H1 (cell line): ENCODE measurements at regions not wholly inside any gene's neighbourhood (a gene's known extent, or its start where the extent isn't known, plus 50 kb on each side); places are given as distances from the start of the nearest gene placed in this dataset.
A peak's percentile ranks its signal among the peaks of the same experiment; 100 is the strongest.

Experiments used
- CTCF ChIA-PET: fragments of 300-600 bp; sonication (Branson Sonifier 250); formaldehyde crosslinking; loops from one replicate; lab custom pipeline; 2021; ENCODE audit not compliant: partially characterized antibody; lab: Charles Lee
- POLR2A ChIA-PET: fragments of 300-600 bp; sonication (Branson Sonifier 250); formaldehyde crosslinking; loops from one replicate; lab custom pipeline; 2021; ENCODE audit warnings: inconsistent platforms; ENCODE audit not compliant: partially characterized antibody; lab: Charles Lee
- DNase-seq, 2 experiments: peaks; one replicate each; pipeline versions ENCODE4 v3.0.0 to v3.0.0-alpha.2; 2010 to 2022; ENCODE audit warnings: low spot score in 2 of 2, low read depth in 1 of 2, mixed read lengths in 1 of 2
- FAIRE-seq: peaks from 2 replicates; lab custom pipeline; 2011; peaks lifted over from hg19 to GRCh38; lab: Jason Lieb, UNC
- H2AFZ ChIP-seq: 2 replicates; pipeline ENCODE4 v1.8.1; 2012; ENCODE audit warnings: low read length, inconsistent platforms
- H2AK5ac ChIP-seq: 2 replicates; pipeline ENCODE4 v1.6.1; 2013; ENCODE audit warnings: low read depth, low read length
- H2BK120ac ChIP-seq: replicated peaks from 2 replicates; pipeline ENCODE3; 2013; ENCODE audit warnings: low read depth, low read length, inconsistent platforms
- H2BK12ac ChIP-seq: 2 replicates; pipeline ENCODE4 v1.6.1; 2013; ENCODE audit warnings: low read depth, low read length
- H2BK15ac ChIP-seq: 2 replicates; pipeline ENCODE4 v1.6.1; 2013; ENCODE audit warnings: low read length
- H2BK20ac ChIP-seq: 2 replicates; pipeline ENCODE4 v1.6.1; 2013; ENCODE audit warnings: low read length
- H2BK5ac ChIP-seq: 2 replicates; pipeline ENCODE4 v1.6.1; 2013; ENCODE audit warnings: low read depth, low read length
- H3K14ac ChIP-seq: 2 replicates; pipeline ENCODE4 v1.6.1; 2013; ENCODE audit warnings: inconsistent platforms; ENCODE audit not compliant: insufficient read length
- H3K18ac ChIP-seq: 2 replicates; pipeline ENCODE4 v1.6.1; 2013; ENCODE audit warnings: low read length; ENCODE audit errors: extremely low read depth
- H3K23ac ChIP-seq: 2 replicates; pipeline ENCODE4 v1.6.1; 2013; ENCODE audit warnings: inconsistent platforms; ENCODE audit not compliant: insufficient read length
- H3K23me2 ChIP-seq: 2 replicates; pipeline ENCODE4 v1.6.1; 2013; ENCODE audit warnings: low read depth, low read length
- H3K27ac ChIP-seq: 2 replicates; pipeline ENCODE4 v1.6.1; 2011; ENCODE audit warnings: low read depth, low read length, inconsistent platforms
- H3K27me3 ChIP-seq, 4 experiments: replicated peaks in 1 of 4; 1 replicate in 1 of 4; 2 replicates in 3 of 4; pipeline versions ENCODE4 v1.6.1 to v1.8.1; 2011 to 2013; ENCODE audit warnings: low read length in 3 of 4, mild to moderate bottlenecking in 3 of 4, inconsistent platforms in 2 of 4, mixed read lengths in 2 of 4, moderate library complexity in 1 of 4; ENCODE audit not compliant: control insufficient read depth in 3 of 4, insufficient read depth in 3 of 4; ENCODE audit errors: extremely low read depth in 1 of 4
- H3K36me3 ChIP-seq, 4 experiments: 2 replicates each; pipeline versions ENCODE4 v1.6.1 to v1.8.1; 2011 to 2013; ENCODE audit warnings: mild to moderate bottlenecking in 4 of 4, low read length in 3 of 4, moderate library complexity in 2 of 4, control low read depth in 1 of 4, inconsistent platforms in 1 of 4; ENCODE audit not compliant: insufficient read depth in 4 of 4, control insufficient read depth in 2 of 4
- H3K4ac ChIP-seq: replicated peaks from 2 replicates; pipeline ENCODE3; 2013; ENCODE audit warnings: low read length, low read depth, mixed read lengths, inconsistent platforms; ENCODE audit not compliant: insufficient read length
- H3K4me1 ChIP-seq, 4 experiments: replicated peaks in 1 of 4; 1 replicate in 1 of 4; 2 replicates in 3 of 4; pipeline versions ENCODE4 v1.6.1 to v1.8.1; 2011 to 2013; ENCODE audit warnings: low read length in 3 of 4, inconsistent platforms in 2 of 4, mixed read lengths in 1 of 4; ENCODE audit not compliant: insufficient read depth in 4 of 4, control insufficient read depth in 3 of 4
- H3K4me2 ChIP-seq, 2 experiments: 2 replicates each; pipeline versions ENCODE4 v1.6.1 to v1.8.1; 2011 to 2013; ENCODE audit warnings: low read depth in 2 of 2, low read length in 2 of 2, control low read depth in 1 of 2, inconsistent platforms in 1 of 2, mild to moderate bottlenecking in 1 of 2; ENCODE audit not compliant: insufficient read depth in 1 of 2
- H3K4me3 ChIP-seq, 4 experiments: fragments of 200-600, 300-600 bp in 1 of 4; sonication (generic), shearing (Covaris generic), sonication (Bioruptor Twin) in 1 of 4; 2 replicates each; pipeline versions ENCODE4 v1.5.1 to v1.8.1; 2011 to 2016; ENCODE audit warnings: low read length in 4 of 4, low read depth in 3 of 4, control low read depth in 2 of 4, inconsistent platforms in 2 of 4, mild to moderate bottlenecking in 2 of 4, mixed read lengths in 1 of 4, moderate library complexity in 1 of 4; ENCODE audit not compliant: insufficient read depth in 2 of 4; ENCODE audit errors: extremely low read depth in 1 of 4
- H3K56ac ChIP-seq: replicated peaks from 2 replicates; pipeline ENCODE3; 2013; ENCODE audit warnings: low read depth, mild to moderate bottlenecking, mixed read lengths, low read length, inconsistent platforms; ENCODE audit not compliant: insufficient read length
- H3K79me1 ChIP-seq: 2 replicates; pipeline ENCODE4 v1.6.1; 2013; ENCODE audit warnings: low read depth, low read length, control low read depth
- H3K79me2 ChIP-seq, 2 experiments: 2 replicates each; pipeline versions ENCODE4 v1.6.1 to v1.8.1; 2012 to 2013; ENCODE audit warnings: low read length in 2 of 2, mild to moderate bottlenecking in 2 of 2, inconsistent platforms in 1 of 2; ENCODE audit not compliant: insufficient read depth in 2 of 2, control insufficient read depth in 1 of 2
- H3K9ac ChIP-seq, 4 experiments: replicated peaks in 1 of 4; 1 replicate in 1 of 4; 2 replicates in 3 of 4; pipeline versions ENCODE4 v1.6.1 to v1.8.1; 2011 to 2013; ENCODE audit warnings: low read depth in 3 of 4, low read length in 3 of 4, control low read depth in 2 of 4, mild to moderate bottlenecking in 2 of 4, moderate library complexity in 2 of 4, inconsistent platforms in 1 of 4; ENCODE audit errors: extremely low read depth in 1 of 4
- H3K9me3 ChIP-seq, 2 experiments: 2 replicates each; pipeline versions ENCODE4 v1.6.1 to v1.8.1; 2012 to 2013; ENCODE audit warnings: mild to moderate bottlenecking in 2 of 2, moderate library complexity in 2 of 2, control low read depth in 1 of 2, inconsistent platforms in 1 of 2, low read depth in 1 of 2, low read length in 1 of 2, mixed read lengths in 1 of 2; ENCODE audit not compliant: insufficient read depth in 2 of 2
- H4K20me1 ChIP-seq, 2 experiments: replicated peaks in 1 of 2; 2 replicates each; pipeline versions ENCODE3 to v1.8.1; 2011 to 2013; ENCODE audit warnings: inconsistent platforms in 2 of 2, low read length in 2 of 2, mild to moderate bottlenecking in 1 of 2; ENCODE audit not compliant: insufficient read depth in 2 of 2, control insufficient read depth in 1 of 2
- H4K5ac ChIP-seq: 2 replicates; pipeline ENCODE4 v1.6.1; 2013; ENCODE audit warnings: low read length, low read depth, mixed read lengths, inconsistent platforms; ENCODE audit not compliant: insufficient read length
- H4K8ac ChIP-seq: 2 replicates; pipeline ENCODE4 v1.8.0; 2013; ENCODE audit warnings: mild to moderate bottlenecking, moderate library complexity, low read length, inconsistent platforms; ENCODE audit not compliant: insufficient read depth; ENCODE audit errors: extremely low read depth
- H4K91ac ChIP-seq: replicated peaks from 2 replicates; pipeline ENCODE3; 2013; ENCODE audit warnings: low read length, mixed read lengths, inconsistent platforms; ENCODE audit not compliant: insufficient read length
- CTBP2 ChIP-seq: IDR thresholded peaks from 2 replicates; pipeline ENCODE4 v1.7.0; 2011; ENCODE audit warnings: borderline replicate concordance, mild to moderate bottlenecking, moderate library complexity, mixed read lengths, low read length; ENCODE audit not compliant: insufficient read depth, insufficient read length
- CTCF ChIP-seq, 3 experiments: IDR thresholded peaks; 1 replicate in 2 of 3; 2 replicates in 1 of 3; pipeline versions ENCODE4 v1.5.1 to v1.6.1; 2011; ENCODE audit warnings: low read length in 3 of 3, mild to moderate bottlenecking in 3 of 3, inconsistent platforms in 2 of 3, low read depth in 1 of 3, moderate library complexity in 1 of 3; ENCODE audit not compliant: insufficient read depth in 1 of 3; ENCODE audit errors: control extremely low read depth in 1 of 3
- MAFK ChIP-seq: IDR thresholded peaks from 2 replicates; pipeline ENCODE4 v1.6.1; 2012; ENCODE audit warnings: low read depth, mild to moderate bottlenecking, improper control_type of control experiment, low read length
- POU5F1 ChIP-seq: IDR thresholded peaks from 2 replicates; pipeline ENCODE4 v1.6.1; 2011; ENCODE audit warnings: low read depth, mild to moderate bottlenecking, low read length, moderate library complexity
- RAD21 ChIP-seq, 2 experiments: IDR thresholded peaks in 1 of 2; conservative IDR thresholded peaks in 1 of 2; 2 replicates each; pipeline ENCODE4 v1.6.1; 2011; ENCODE audit warnings: low read depth in 2 of 2, low read length in 2 of 2, improper control_type of control experiment in 1 of 2, inconsistent platforms in 1 of 2, mild to moderate bottlenecking in 1 of 2, moderate library complexity in 1 of 2
- RNF2 ChIP-seq: fragments of 200-900, 300-1000 bp; sonication (generic); IDR thresholded peaks from 2 replicates; pipeline ENCODE4 v1.7.1; 2016; ENCODE audit warnings: borderline replicate concordance, low read depth, mild to moderate bottlenecking, antibody characterized with exemption, low read length; ENCODE audit not compliant: poor library complexity, severe bottlenecking; ENCODE audit errors: missing control alignments
- SAP30 ChIP-seq: fragments of 300-600 bp; sonication (generic); IDR thresholded peaks from 2 replicates; pipeline ENCODE4 v1.7.1; 2012; ENCODE audit warnings: low read length, moderate library complexity, mild to moderate bottlenecking, inconsistent platforms; ENCODE audit not compliant: insufficient read depth, insufficient replicate concordance
- SIRT6 ChIP-seq: IDR thresholded peaks from one replicate; pipeline ENCODE4 v1.7.1; 2012; ENCODE audit warnings: low read length, inconsistent platforms
- SUZ12 ChIP-seq: fragments of 200-600 bp; sonication (generic); IDR thresholded peaks from 2 replicates; pipeline ENCODE4 v1.6.1; 2012; ENCODE audit warnings: mild to moderate bottlenecking, inconsistent platforms, low read length, moderate library complexity, mixed read lengths
- TAF1 ChIP-seq: IDR thresholded peaks from 2 replicates; pipeline ENCODE4 v1.6.1; 2011; ENCODE audit warnings: mild to moderate bottlenecking, low read depth, low read length
- TCF12 ChIP-seq: IDR thresholded peaks from 2 replicates; pipeline ENCODE4 v1.6.1; 2011; ENCODE audit warnings: low read depth, mild to moderate bottlenecking, low read length
- WGBS, 2 experiments: shearing (Covaris generic) in 1 of 2; methylation state at CpG; one replicate each; pipeline versions ENCODE4 v1.1.6 to v1.1.7; 2013 to 2015; ENCODE audit warnings: low lambda C conversion rate in 2 of 2, mixed read lengths in 2 of 2, inconsistent platforms in 1 of 2, low coverage in 1 of 2, missing lambda C conversion rate in 1 of 2; ENCODE audit not compliant: insufficient replicate concordance in 2 of 2, insufficient coverage in 1 of 2, insufficient read length in 1 of 2; ENCODE audit errors: extremely low coverage in 1 of 2, missing lambda C conversion rate in 1 of 2; 5-methylcytosine and 5-hydroxymethylcytosine counted together

GRCh38 chr4:57612279-57612678 lies 502.1 kb upstream of the IGFBP7 start:
- POLR2A ChIA-PET: interaction anchor here (1.5 kb wide), 1 partner anchor 27 kb away, joined by 3 read pairs; no protein-coding TSS in a partner anchor
- TF ChIP-seq TCF12: no peak
- peak; percentile 11 to 57 (median 30) for TF ChIP-seq CTCF (IDR thresholded peaks at IDR 0.05; ENCODE audit: control extremely low read depth in 1 of 3, insufficient read depth in 1 of 3, low read depth in 1 of 3, low read length in 3 of 3)
- TF ChIP-seq RNF2: no peak
- peak; percentile 20 to 42; a peak in 3 of 4 replicates for TF ChIP-seq RAD21 (IDR thresholded peaks at IDR 0.05 in 1 of 2, conservative IDR thresholded peaks at IDR 0.05 in 1 of 2; ENCODE audit: low read depth in 2 of 2, low read length in 2 of 2)
- TF ChIP-seq SIRT6: no peak
- no peak for TF ChIP-seq CTBP2
- no peak for TF ChIP-seq SAP30
- no peak for TF ChIP-seq TAF1
- no peak for TF ChIP-seq SUZ12
- TF ChIP-seq POU5F1: no peak
- TF ChIP-seq MAFK: no peak

More at GRCh38 chr4:57612279-57612678, 502.1 kb upstream of the IGFBP7 start:
- H4K91ac ChIP-seq: no peak overlapping the region
- no peak overlapping the region for H3K4me2 ChIP-seq
- H3K9ac ChIP-seq: no peak overlapping the region
- no peak overlapping the region for H3K4ac ChIP-seq
- H3K27ac ChIP-seq: no peak overlapping the region
- no peak overlapping the region for H4K5ac ChIP-seq
- no peaks in the 10 kb centered on the region for H3K27me3 ChIP-seq
- DNase-seq: no peak
- no peak overlapping the region for H2AFZ ChIP-seq
- no peak overlapping the region for H2AK5ac ChIP-seq
- no peak overlapping the region for H3K14ac ChIP-seq
- WGBS, 2 experiments: 39% methylated on average over 2 of the region's 2 CpGs; no CpG with 5 or more reads in 1 of the 2 experiments
- H4K8ac ChIP-seq: no peak overlapping the region
- no peak overlapping the region for H3K4me3 ChIP-seq
- H2BK15ac ChIP-seq: no peak overlapping the region
- CTCF ChIA-PET: interaction anchor here (0.6 kb wide), 1 partner anchor 604 kb away, joined by 3 read pairs; no protein-coding TSS in a partner anchor
- FAIRE-seq: no peak
- no peaks in the 10 kb centered on the region for H3K36me3 ChIP-seq
- no peak overlapping the region for H2BK5ac ChIP-seq
- H3K9me3 ChIP-seq: no peaks in the 10 kb centered on the region
- no peak overlapping the region for H2BK12ac ChIP-seq
- no peak overlapping the region for H2BK120ac ChIP-seq
- H3K23me2 ChIP-seq: no peaks in the 10 kb centered on the region
- H3K56ac ChIP-seq: no peak overlapping the region
- no peaks in the 10 kb centered on the region for H3K79me1 ChIP-seq
- no peaks in the 10 kb centered on the region for H4K20me1 ChIP-seq
- no peaks in the 10 kb centered on the region; a peak in 2 of 7 replicates for H3K4me1 ChIP-seq
- H3K18ac ChIP-seq: no peak overlapping the region
- no peak overlapping the region for H3K23ac ChIP-seq
- no peaks in the 10 kb centered on the region for H3K79me2 ChIP-seq
- H2BK20ac ChIP-seq: no peak overlapping the region
